H1 (cell line): ENCODE measurements at regions not wholly inside any gene's neighbourhood (a gene's known extent, or its start where the extent isn't known, plus 50 kb on each side); places are given as distances from the start of the nearest gene placed in this dataset.

Experiments
- CTCF ChIA-PET: fragments of 300-600 bp; sonication (Branson Sonifier 250); formaldehyde crosslinking; loops from one replicate; lab custom pipeline; 2021; ENCODE audit not compliant: partially characterized antibody; lab: Charles Lee
- POLR2A ChIA-PET: fragments of 300-600 bp; sonication (Branson Sonifier 250); formaldehyde crosslinking; loops from one replicate; lab custom pipeline; 2021; ENCODE audit warnings: inconsistent platforms; ENCODE audit not compliant: partially characterized antibody; lab: Charles Lee
- DNase-seq, 2 experiments: peaks; one replicate each; pipeline versions ENCODE4 v3.0.0 to v3.0.0-alpha.2; 2010 to 2022; ENCODE audit warnings: low spot score in 2 of 2, low read depth in 1 of 2, mixed read lengths in 1 of 2
- FAIRE-seq: peaks from 2 replicates; lab custom pipeline; 2011; peaks lifted over from hg19 to GRCh38; lab: Jason Lieb, UNC
- H2AFZ ChIP-seq: 2 replicates; pipeline ENCODE4 v1.8.1; 2012; ENCODE audit warnings: low read length, inconsistent platforms
- H2AK5ac ChIP-seq: 2 replicates; pipeline ENCODE4 v1.6.1; 2013; ENCODE audit warnings: low read depth, low read length
- H2BK120ac ChIP-seq: replicated peaks from 2 replicates; pipeline ENCODE3; 2013; ENCODE audit warnings: low read depth, low read length, inconsistent platforms
- H2BK12ac ChIP-seq: 2 replicates; pipeline ENCODE4 v1.6.1; 2013; ENCODE audit warnings: low read depth, low read length
- H2BK15ac ChIP-seq: 2 replicates; pipeline ENCODE4 v1.6.1; 2013; ENCODE audit warnings: low read length
- H2BK20ac ChIP-seq: 2 replicates; pipeline ENCODE4 v1.6.1; 2013; ENCODE audit warnings: low read length
- H2BK5ac ChIP-seq: 2 replicates; pipeline ENCODE4 v1.6.1; 2013; ENCODE audit warnings: low read depth, low read length
- H3K14ac ChIP-seq: 2 replicates; pipeline ENCODE4 v1.6.1; 2013; ENCODE audit warnings: inconsistent platforms; ENCODE audit not compliant: insufficient read length
- H3K18ac ChIP-seq: 2 replicates; pipeline ENCODE4 v1.6.1; 2013; ENCODE audit warnings: low read length; ENCODE audit errors: extremely low read depth
- H3K23ac ChIP-seq: 2 replicates; pipeline ENCODE4 v1.6.1; 2013; ENCODE audit warnings: inconsistent platforms; ENCODE audit not compliant: insufficient read length
- H3K23me2 ChIP-seq: 2 replicates; pipeline ENCODE4 v1.6.1; 2013; ENCODE audit warnings: low read depth, low read length
- H3K27ac ChIP-seq: 2 replicates; pipeline ENCODE4 v1.6.1; 2011; ENCODE audit warnings: low read depth, low read length, inconsistent platforms
- H3K27me3 ChIP-seq, 4 experiments: replicated peaks in 1 of 4; 1 replicate in 1 of 4; 2 replicates in 3 of 4; pipeline versions ENCODE4 v1.6.1 to v1.8.1; 2011 to 2013; ENCODE audit warnings: low read length in 3 of 4, mild to moderate bottlenecking in 3 of 4, inconsistent platforms in 2 of 4, mixed read lengths in 2 of 4, moderate library complexity in 1 of 4; ENCODE audit not compliant: control insufficient read depth in 3 of 4, insufficient read depth in 3 of 4; ENCODE audit errors: extremely low read depth in 1 of 4
- H3K36me3 ChIP-seq, 4 experiments: 2 replicates each; pipeline versions ENCODE4 v1.6.1 to v1.8.1; 2011 to 2013; ENCODE audit warnings: mild to moderate bottlenecking in 4 of 4, low read length in 3 of 4, moderate library complexity in 2 of 4, control low read depth in 1 of 4, inconsistent platforms in 1 of 4; ENCODE audit not compliant: insufficient read depth in 4 of 4, control insufficient read depth in 2 of 4
- H3K4ac ChIP-seq: replicated peaks from 2 replicates; pipeline ENCODE3; 2013; ENCODE audit warnings: low read length, low read depth, mixed read lengths, inconsistent platforms; ENCODE audit not compliant: insufficient read length
- H3K4me1 ChIP-seq, 4 experiments: replicated peaks in 1 of 4; 1 replicate in 1 of 4; 2 replicates in 3 of 4; pipeline versions ENCODE4 v1.6.1 to v1.8.1; 2011 to 2013; ENCODE audit warnings: low read length in 3 of 4, inconsistent platforms in 2 of 4, mixed read lengths in 1 of 4; ENCODE audit not compliant: insufficient read depth in 4 of 4, control insufficient read depth in 3 of 4
- H3K4me2 ChIP-seq, 2 experiments: 2 replicates each; pipeline versions ENCODE4 v1.6.1 to v1.8.1; 2011 to 2013; ENCODE audit warnings: low read depth in 2 of 2, low read length in 2 of 2, control low read depth in 1 of 2, inconsistent platforms in 1 of 2, mild to moderate bottlenecking in 1 of 2; ENCODE audit not compliant: insufficient read depth in 1 of 2
- H3K4me3 ChIP-seq, 4 experiments: fragments of 200-600, 300-600 bp in 1 of 4; sonication (generic), shearing (Covaris generic), sonication (Bioruptor Twin) in 1 of 4; 2 replicates each; pipeline versions ENCODE4 v1.5.1 to v1.8.1; 2011 to 2016; ENCODE audit warnings: low read length in 4 of 4, low read depth in 3 of 4, control low read depth in 2 of 4, inconsistent platforms in 2 of 4, mild to moderate bottlenecking in 2 of 4, mixed read lengths in 1 of 4, moderate library complexity in 1 of 4; ENCODE audit not compliant: insufficient read depth in 2 of 4; ENCODE audit errors: extremely low read depth in 1 of 4
- H3K56ac ChIP-seq: replicated peaks from 2 replicates; pipeline ENCODE3; 2013; ENCODE audit warnings: low read depth, mild to moderate bottlenecking, mixed read lengths, low read length, inconsistent platforms; ENCODE audit not compliant: insufficient read length
- H3K79me1 ChIP-seq: 2 replicates; pipeline ENCODE4 v1.6.1; 2013; ENCODE audit warnings: low read depth, low read length, control low read depth
- H3K79me2 ChIP-seq, 2 experiments: 2 replicates each; pipeline versions ENCODE4 v1.6.1 to v1.8.1; 2012 to 2013; ENCODE audit warnings: low read length in 2 of 2, mild to moderate bottlenecking in 2 of 2, inconsistent platforms in 1 of 2; ENCODE audit not compliant: insufficient read depth in 2 of 2, control insufficient read depth in 1 of 2
- H3K9ac ChIP-seq, 4 experiments: replicated peaks in 1 of 4; 1 replicate in 1 of 4; 2 replicates in 3 of 4; pipeline versions ENCODE4 v1.6.1 to v1.8.1; 2011 to 2013; ENCODE audit warnings: low read depth in 3 of 4, low read length in 3 of 4, control low read depth in 2 of 4, mild to moderate bottlenecking in 2 of 4, moderate library complexity in 2 of 4, inconsistent platforms in 1 of 4; ENCODE audit errors: extremely low read depth in 1 of 4
- H3K9me3 ChIP-seq, 2 experiments: 2 replicates each; pipeline versions ENCODE4 v1.6.1 to v1.8.1; 2012 to 2013; ENCODE audit warnings: mild to moderate bottlenecking in 2 of 2, moderate library complexity in 2 of 2, control low read depth in 1 of 2, inconsistent platforms in 1 of 2, low read depth in 1 of 2, low read length in 1 of 2, mixed read lengths in 1 of 2; ENCODE audit not compliant: insufficient read depth in 2 of 2
- H4K20me1 ChIP-seq, 2 experiments: replicated peaks in 1 of 2; 2 replicates each; pipeline versions ENCODE3 to v1.8.1; 2011 to 2013; ENCODE audit warnings: inconsistent platforms in 2 of 2, low read length in 2 of 2, mild to moderate bottlenecking in 1 of 2; ENCODE audit not compliant: insufficient read depth in 2 of 2, control insufficient read depth in 1 of 2
- H4K5ac ChIP-seq: 2 replicates; pipeline ENCODE4 v1.6.1; 2013; ENCODE audit warnings: low read length, low read depth, mixed read lengths, inconsistent platforms; ENCODE audit not compliant: insufficient read length
- H4K8ac ChIP-seq: 2 replicates; pipeline ENCODE4 v1.8.0; 2013; ENCODE audit warnings: mild to moderate bottlenecking, moderate library complexity, low read length, inconsistent platforms; ENCODE audit not compliant: insufficient read depth; ENCODE audit errors: extremely low read depth
- H4K91ac ChIP-seq: replicated peaks from 2 replicates; pipeline ENCODE3; 2013; ENCODE audit warnings: low read length, mixed read lengths, inconsistent platforms; ENCODE audit not compliant: insufficient read length
- CBX8 ChIP-seq: fragments of 300-800, 300-1000 bp; sonication (generic); IDR thresholded peaks from 2 replicates; pipeline ENCODE4 v1.7.1; 2016; ENCODE audit warnings: low read depth, low read length, borderline replicate concordance
- CHD1 ChIP-seq: IDR thresholded peaks from 2 replicates; pipeline ENCODE4 v1.6.1; 2012; ENCODE audit warnings: low read depth, low read length, improper control_type of control experiment
- FOSL1 ChIP-seq: IDR thresholded peaks from 2 replicates; pipeline ENCODE4 v1.6.1; 2011; ENCODE audit warnings: mild to moderate bottlenecking, low read depth, low read length, moderate library complexity; ENCODE audit not compliant: insufficient read depth
- GTF2F1 ChIP-seq: IDR thresholded peaks from 2 replicates; pipeline ENCODE4 v1.6.1; 2012; ENCODE audit warnings: low read depth, low read length, improper control_type of control experiment, borderline replicate concordance
- JUN ChIP-seq: IDR thresholded peaks from 2 replicates; pipeline ENCODE4 v1.6.1; 2011; ENCODE audit warnings: low read depth, mild to moderate bottlenecking, improper control_type of control experiment, low read length
- JUND ChIP-seq: IDR thresholded peaks from 2 replicates; pipeline ENCODE4 v1.6.1; 2011; ENCODE audit warnings: mild to moderate bottlenecking, improper control_type of control experiment, low read length
- NANOG ChIP-seq: IDR thresholded peaks from 2 replicates; pipeline ENCODE4 v1.6.1; 2011; ENCODE audit warnings: low read length, low read depth, mild to moderate bottlenecking, inconsistent platforms; ENCODE audit not compliant: insufficient read depth, poor library complexity, severe bottlenecking
- POLR2A ChIP-seq, 2 experiments: IDR thresholded peaks; 1 replicate in 1 of 2; 2 replicates in 1 of 2; pipeline ENCODE4 v1.6.1; 2011; ENCODE audit warnings: low read depth in 2 of 2, low read length in 2 of 2, mild to moderate bottlenecking in 2 of 2; ENCODE audit errors: control extremely low read depth in 1 of 2
- YY1 ChIP-seq: IDR thresholded peaks from 2 replicates; pipeline ENCODE4 v1.6.1; 2011; ENCODE audit warnings: low read depth, mild to moderate bottlenecking, low read length
- ZNF274 ChIP-seq: IDR thresholded peaks from 2 replicates; pipeline ENCODE4 v1.7.0; 2012; ENCODE audit warnings: low read length, borderline replicate concordance; ENCODE audit errors: extremely low read depth
- WGBS, 2 experiments: shearing (Covaris generic) in 1 of 2; methylation state at CpG; one replicate each; pipeline versions ENCODE4 v1.1.6 to v1.1.7; 2013 to 2015; ENCODE audit warnings: low lambda C conversion rate in 2 of 2, mixed read lengths in 2 of 2, inconsistent platforms in 1 of 2, low coverage in 1 of 2, missing lambda C conversion rate in 1 of 2; ENCODE audit not compliant: insufficient replicate concordance in 2 of 2, insufficient coverage in 1 of 2, insufficient read length in 1 of 2; ENCODE audit errors: extremely low coverage in 1 of 2, missing lambda C conversion rate in 1 of 2; 5-methylcytosine and 5-hydroxymethylcytosine counted together
- TF ChIP-seq, protein P1 (sequence below): IDR thresholded peaks from 2 replicates; pipeline ENCODE4 v1.6.1; 2012; ENCODE audit warnings: inconsistent platforms

DNA sequence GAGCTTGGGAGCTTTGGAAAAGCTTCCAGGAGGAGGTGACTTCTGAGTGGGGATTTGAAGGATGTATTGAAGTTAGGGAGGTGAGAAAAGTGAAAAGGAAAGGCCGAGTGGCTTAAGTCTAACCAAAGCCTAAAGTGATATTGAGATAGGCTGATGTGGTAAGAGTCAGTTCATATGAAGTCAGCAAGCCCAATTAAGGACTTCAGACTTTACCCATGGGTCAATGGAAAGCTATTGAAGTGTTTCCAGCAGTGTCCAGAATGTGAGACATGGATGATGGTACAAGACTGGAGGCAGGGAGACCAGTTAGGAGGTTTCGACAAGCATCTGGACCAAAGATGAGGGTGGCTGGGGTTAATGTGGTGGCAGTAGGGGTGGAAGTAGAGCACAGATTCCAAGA is 134.3 kb upstream of the WWC1 start:
- FAIRE-seq (no peak), DNase-seq (no peak)
- H2BK12ac ChIP-seq: no peak overlapping the region
- no peak overlapping the region for H3K4ac ChIP-seq
- H3K27me3 ChIP-seq: no peaks in the 10 kb centered on the region
- WGBS, 2 experiments: 81% methylated on average over 2 of the region's 2 CpGs; no CpG with 5 or more reads in 1 of the 2 experiments
- ChIA-PET CTCF (interaction anchor here (0.6 to 2.0 kb wide), 5 partner anchors 9 to 512 kb away, joined by 3 to 5 read pairs (median 5); no protein-coding TSS in a partner anchor), POLR2A (no interaction called here)
- no peak overlapping the region for H3K27ac ChIP-seq
- peaks cover 0 to 8% (median 0%) of the 10 kb centered on the region in 4 experiments; a peak in 5 of 7 replicates for H3K4me1 ChIP-seq
- H4K20me1 ChIP-seq: no peaks in the 10 kb centered on the region
- H4K91ac ChIP-seq: no peak overlapping the region
- H3K23me2 ChIP-seq: no peaks in the 10 kb centered on the region; the same call in 1 of the 2 replicates
- H2AK5ac ChIP-seq: no peak overlapping the region
- no peaks in the 10 kb centered on the region for H3K36me3 ChIP-seq
- no peak overlapping the region for H3K4me3 ChIP-seq
- H3K14ac ChIP-seq: no peak overlapping the region
- H4K8ac ChIP-seq: no peak overlapping the region
- H2BK15ac ChIP-seq: no peak overlapping the region
- H3K23ac ChIP-seq: no peak overlapping the region
- H3K9me3 ChIP-seq: no peaks in the 10 kb centered on the region
- no peak overlapping the region for H3K9ac ChIP-seq
- no peaks in the 10 kb centered on the region for H3K79me1 ChIP-seq
- H2BK120ac ChIP-seq: no peak overlapping the region
- no peaks in the 10 kb centered on the region for H3K79me2 ChIP-seq
- no peak overlapping the region for H4K5ac ChIP-seq
- H3K18ac ChIP-seq: no peak overlapping the region
- H3K4me2 ChIP-seq: no peak overlapping the region
- no peak overlapping the region for H2BK20ac ChIP-seq
- TF ChIP-seq FOSL1: no peak
- TF ChIP-seq CHD1: no peak
- TF ChIP-seq POLR2A (IDR thresholded peaks at IDR 0.05; ENCODE audit: control extremely low read depth in 1 of 2, low read depth in 2 of 2, low read length in 2 of 2): no peak
- no peak for TF ChIP-seq CBX8
- no peak for TF ChIP-seq ZNF274
- no peak for TF ChIP-seq NANOG
- no peak for TF ChIP-seq JUN
- TF ChIP-seq, protein P1, sequence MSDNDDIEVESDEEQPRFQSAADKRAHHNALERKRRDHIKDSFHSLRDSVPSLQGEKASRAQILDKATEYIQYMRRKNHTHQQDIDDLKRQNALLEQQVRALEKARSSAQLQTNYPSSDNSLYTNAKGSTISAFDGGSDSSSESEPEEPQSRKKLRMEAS: no peak
- TF ChIP-seq YY1: no peak
- TF ChIP-seq GTF2F1: no peak
- TF ChIP-seq JUND: no peak
- H2AFZ ChIP-seq: no peak overlapping the region
- no peak overlapping the region for H3K56ac ChIP-seq
- no peak overlapping the region for H2BK5ac ChIP-seq
